K562 (cell line): ENCODE measurements at regions not wholly inside any gene's neighbourhood (a gene's known extent, or its start where the extent isn't known, plus 50 kb on each side); places are given as distances from the start of the nearest gene placed in this dataset.

ENCODE experiments used
- ATAC-seq: fragments of 200-7000 bp; cut with Tn5 transposase; 3 replicates; pipeline ENCODE4 v1.9.1; 2020; ENCODE audit warnings: moderate library complexity
- BruUV-seq: library from RNA; stranded (reverse); fragments of 400-500 nt; replicated peaks from 2 replicates; lab custom pipeline; 2021; lab: Mats Ljungman, UMichigan
- CTCF ChIA-PET: fragments of 300-600 bp; formaldehyde crosslinking; extraction: SDS; loops from one replicate; lab custom pipeline; 2021; ENCODE audit warnings: low intra/inter-chr PET ratio; lab: Yijun Ruan, JAX
- POLR2A ChIA-PET: fragments of 300-600, 350-650 bp; sonication (Branson Sonifier 250); formaldehyde crosslinking; extraction: SDS; loops from one replicate; lab custom pipeline; 2021; ENCODE audit warnings: antibody characterized with exemption, inconsistent platforms; lab: Yijun Ruan, JAX
- DNase-seq, 4 experiments: peaks; one replicate each; pipeline versions ENCODE4 v3.0.0 to v3.0.0-alpha.2; 2011 to 2018; ENCODE audit warnings: low spot score in 3 of 4, mixed read lengths in 3 of 4; ENCODE audit errors: extremely low read depth in 1 of 4
- FAIRE-seq: peaks from 2 replicates; lab custom pipeline; 2011; peaks lifted over from hg19 to GRCh38; lab: Jason Lieb, UNC
- H2AFZ ChIP-seq: 2 replicates; pipeline ENCODE4 v1.6.0; 2011; ENCODE audit warnings: low read depth, low read length, control low read depth, inconsistent platforms
- H3K27ac ChIP-seq: fragments of 200-600 bp; 3 replicates; pipeline ENCODE4 v1.8.0; 2011; ENCODE audit warnings: low read depth, mild to moderate bottlenecking, control low read depth, inconsistent platforms, low read length, moderate library complexity, mixed read lengths; ENCODE audit errors: extremely low read depth
- H3K27me3 ChIP-seq, 2 experiments: fragments of 300-600 bp in 1 of 2; 2 replicates in 1 of 2; 3 replicates in 1 of 2; pipeline versions ENCODE4 v1.6.0 to v1.8.0; 2011; ENCODE audit warnings: inconsistent platforms in 2 of 2, low read length in 2 of 2, mild to moderate bottlenecking in 1 of 2, mixed read lengths in 1 of 2, moderate library complexity in 1 of 2; ENCODE audit not compliant: control insufficient read depth in 2 of 2, insufficient read depth in 2 of 2
- H3K36me3 ChIP-seq: fragments of 300-600 bp; 3 replicates; pipeline ENCODE4 v1.8.0; 2011; ENCODE audit warnings: mild to moderate bottlenecking, low read length, inconsistent platforms; ENCODE audit not compliant: control insufficient read depth, insufficient read depth
- H3K4me1 ChIP-seq, 2 experiments: fragments of 200-600 bp in 1 of 2; replicated peaks in 1 of 2; 2 replicates in 1 of 2; 3 replicates in 1 of 2; pipeline versions ENCODE4 v1.5.1 to v1.8.0; 2011; ENCODE audit warnings: inconsistent platforms in 2 of 2, low read length in 2 of 2, mild to moderate bottlenecking in 1 of 2, mixed read lengths in 1 of 2, moderate library complexity in 1 of 2; ENCODE audit not compliant: control insufficient read depth in 2 of 2, insufficient read depth in 2 of 2
- H3K4me2 ChIP-seq: 2 replicates; pipeline ENCODE4 v1.6.1; 2011; ENCODE audit warnings: low read length, control low read depth, inconsistent platforms, mixed read lengths; ENCODE audit not compliant: insufficient read depth
- H3K4me3 ChIP-seq: fragments of 200-600 bp; sonication (generic), shearing (Covaris generic); 2 replicates; pipeline ENCODE4 v1.5.1; 2016; ENCODE audit warnings: control low read depth, inconsistent platforms
- H3K79me2 ChIP-seq: fragments of 200-600 bp; 3 replicates; pipeline ENCODE4 v1.8.0; 2011; ENCODE audit warnings: low read length, inconsistent platforms; ENCODE audit not compliant: control insufficient read depth, insufficient read depth
- H3K9ac ChIP-seq, 2 experiments: 2 replicates each; pipeline versions ENCODE4 v1.6.0 to v1.6.1; 2011; ENCODE audit warnings: low read depth in 2 of 2, low read length in 2 of 2, control low read depth in 1 of 2, inconsistent platforms in 1 of 2, mild to moderate bottlenecking in 1 of 2, mixed read lengths in 1 of 2; ENCODE audit not compliant: insufficient read depth in 1 of 2
- H3K9me1 ChIP-seq: one replicate; pipeline ENCODE4 v1.6.0; 2011; ENCODE audit warnings: inconsistent platforms, mild to moderate bottlenecking, low read length, moderate library complexity; ENCODE audit not compliant: control insufficient read depth, insufficient read depth
- H3K9me3 ChIP-seq: replicated peaks from 2 replicates; pipeline ENCODE4 v1.5.1; 2011; ENCODE audit warnings: low read depth, low read length, inconsistent platforms; ENCODE audit not compliant: control insufficient read depth, insufficient read depth
- H4K20me1 ChIP-seq: replicated peaks from 2 replicates; pipeline ENCODE4 v1.6.1; 2011; ENCODE audit warnings: low read length, inconsistent platforms, mixed read lengths; ENCODE audit not compliant: control insufficient read depth, insufficient read depth
- ERF ChIP-seq: fragments of 450-650 bp; formaldehyde crosslinking; IDR thresholded peaks from 2 replicates; pipeline ENCODE4 v1.4.0; 2020; ENCODE audit warnings: mild to moderate bottlenecking, mixed read lengths
- PML ChIP-seq: IDR thresholded peaks from 2 replicates; pipeline ENCODE4 v1.6.1; 2012; ENCODE audit warnings: low read length, inconsistent platforms
- RBM15 ChIP-seq: fragments of 200-400 bp; formaldehyde crosslinking; IDR thresholded peaks from 2 replicates; pipeline ENCODE4 v1.6.1; 2018; ENCODE audit warnings: mild to moderate bottlenecking, low read length, moderate library complexity; ENCODE audit not compliant: insufficient read depth
- SP1 ChIP-seq: sonication (generic); formaldehyde crosslinking; IDR thresholded peaks from 2 replicates; pipeline ENCODE4 v1.8.1; 2022; ENCODE audit warnings: mild to moderate bottlenecking, missing genetic modification reagents
- STAT5A ChIP-seq: IDR thresholded peaks from 2 replicates; pipeline ENCODE4 v1.6.1; 2012; ENCODE audit warnings: low read length, inconsistent platforms, borderline replicate concordance
- ZKSCAN3 ChIP-seq: fragments of 250-450 bp; sonication (Bioruptor Pico); IDR thresholded peaks from 2 replicates; pipeline ENCODE4 v1.4.0; 2020
- ZNF165 ChIP-seq: fragments of 250-450 bp; sonication (Bioruptor Pico); IDR thresholded peaks from 2 replicates; pipeline ENCODE4 v1.4.0; 2020; ENCODE audit warnings: borderline replicate concordance
- WGBS: fragments of 100-300 bp; shearing (Covaris generic); methylation state at CpG from one replicate; pipeline ENCODE4 v1.1.6; 2016; ENCODE audit warnings: low coverage, mixed read lengths; ENCODE audit not compliant: insufficient coverage; ENCODE audit errors: missing lambda C conversion rate; 5-methylcytosine and 5-hydroxymethylcytosine counted together
- in situ Hi-C: fragments of 300-500 bp; cut with MboI; formaldehyde crosslinking; loops from 4 replicates; pipeline ENCODE4 v1.15.0; 2018; ENCODE audit warnings: inconsistent platforms, mixed read lengths
- intact Hi-C: fragments of 100-400 bp; cut with micrococcal nuclease; formaldehyde crosslinking; loops from 2 replicates; pipeline ENCODE4 v1.14.2; 2022
- TF ChIP-seq, protein P1 (sequence below): sonication (generic); formaldehyde crosslinking; IDR thresholded peaks from 2 replicates; pipeline ENCODE4 v1.8.0; 2022; ENCODE audit warnings: mild to moderate bottlenecking, missing genetic modification reagents, borderline replicate concordance

DNA sequence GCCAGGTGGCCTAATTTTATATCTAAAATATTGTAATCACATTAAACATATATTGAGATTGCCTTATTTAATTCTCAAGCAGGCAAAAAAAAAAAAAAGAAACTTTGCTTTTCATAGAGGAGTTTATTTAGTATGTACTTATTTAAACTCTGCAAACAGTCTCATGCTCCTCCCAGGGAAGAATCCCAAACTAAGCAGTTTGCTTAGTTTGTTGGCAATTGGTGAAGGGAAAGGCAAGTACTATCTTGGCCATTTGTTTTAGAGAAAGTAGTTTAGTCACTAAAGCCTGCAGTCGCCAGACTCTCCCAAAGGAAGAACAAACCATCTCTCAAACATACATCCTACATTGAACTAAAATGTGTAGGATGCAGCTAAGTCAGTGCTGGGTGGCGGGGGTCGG lies 226.8 kb downstream of the CDC14C start:
- POLR2A ChIA-PET, result no interaction called here
- H3K4me2 ChIP-seq, result no peak overlapping the region
- H3K4me1 ChIP-seq, result no peaks in the 10 kb centered on the region
- TF ChIP-seq SP1 (CRISPR knock-in tag) (no peak), STAT5A (no peak), PML (no peak), ZNF165 (CRISPR knock-in tag) (no peak), ZKSCAN3 (CRISPR knock-in tag) (no peak), ERF (CRISPR knock-in tag) (no peak), RBM15 (no peak)
- TF ChIP-seq, protein P1, sequence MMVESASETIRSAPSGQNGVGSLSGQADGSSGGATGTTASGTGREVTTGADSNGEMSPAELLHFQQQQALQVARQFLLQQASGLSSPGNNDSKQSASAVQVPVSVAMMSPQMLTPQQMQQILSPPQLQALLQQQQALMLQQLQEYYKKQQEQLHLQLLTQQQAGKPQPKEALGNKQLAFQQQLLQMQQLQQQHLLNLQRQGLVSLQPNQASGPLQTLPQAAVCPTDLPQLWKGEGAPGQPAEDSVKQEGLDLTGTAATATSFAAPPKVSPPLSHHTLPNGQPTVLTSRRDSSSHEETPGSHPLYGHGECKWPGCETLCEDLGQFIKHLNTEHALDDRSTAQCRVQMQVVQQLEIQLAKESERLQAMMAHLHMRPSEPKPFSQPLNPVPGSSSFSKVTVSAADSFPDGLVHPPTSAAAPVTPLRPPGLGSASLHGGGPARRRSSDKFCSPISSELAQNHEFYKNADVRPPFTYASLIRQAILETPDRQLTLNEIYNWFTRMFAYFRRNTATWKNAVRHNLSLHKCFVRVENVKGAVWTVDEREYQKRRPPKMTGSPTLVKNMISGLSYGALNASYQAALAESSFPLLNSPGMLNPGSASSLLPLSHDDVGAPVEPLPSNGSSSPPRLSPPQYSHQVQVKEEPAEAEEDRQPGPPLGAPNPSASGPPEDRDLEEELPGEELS (CRISPR knock-in tag), result no peak
- TF ChIP-seq, all 486 proteins: peak for 0
- no peak overlapping the region for H2AFZ ChIP-seq
- 2% methylated on average over 3 of the region's 3 CpGs for WGBS
- H3K9ac ChIP-seq, result no peak overlapping the region
- CTCF ChIA-PET, result no interaction called here
- no peaks in the 10 kb centered on the region for H3K27me3 ChIP-seq
- FAIRE-seq (no peak), DNase-seq (no peak), ATAC-seq (no peak)
- in situ Hi-C loops (no loop called here), intact Hi-C loops (no loop called here)
- no peak overlapping the region for H3K4me3 ChIP-seq
- no TSS peak for BruUV-seq
- H3K9me1 ChIP-seq, result no peaks in the 10 kb centered on the region
- H3K27ac ChIP-seq, result no peak overlapping the region
- H3K9me3 ChIP-seq, result no peaks in the 10 kb centered on the region
- H4K20me1 ChIP-seq, result no peaks in the 10 kb centered on the region
- H3K36me3 ChIP-seq, result no peaks in the 10 kb centered on the region
- H3K79me2 ChIP-seq, result no peaks in the 10 kb centered on the region
